ENCODE measurements at regions not wholly inside any gene's neighbourhood (a gene's known extent, or its start where the extent isn't known, plus 50 kb on each side); places are given as distances from the start of the nearest gene placed in this dataset.

GRCh38 chr5:69042915-69043654 lies 50.7 kb upstream of the SLC30A5 start (continued):
- TF ChIP-seq ARID2 (CRISPR knock-in tag; IDR thresholded peaks at IDR 0.05; ENCODE audit: borderline replicate concordance), result no peak
- no peak for TF ChIP-seq NFAT5 (CRISPR knock-in tag; IDR thresholded peaks at IDR 0.05)
- no peak for TF ChIP-seq LBX2 (CRISPR knock-in tag; IDR thresholded peaks at IDR 0.05; ENCODE audit: borderline replicate concordance)
- no peak for TF ChIP-seq ZNF280B (CRISPR knock-in tag; IDR thresholded peaks at IDR 0.05; ENCODE audit: borderline replicate concordance)
- TF ChIP-seq ZEB1 (IDR thresholded peaks at IDR 0.05; ENCODE audit: insufficient replicate concordance, low read depth), result no peak
- TF ChIP-seq PATZ1 (CRISPR knock-in tag; IDR thresholded peaks at IDR 0.05), result no peak
- no peak for TF ChIP-seq RERE (CRISPR knock-in tag; IDR thresholded peaks at IDR 0.05; ENCODE audit: low read depth)
- TF ChIP-seq GFI1 (CRISPR knock-in tag; IDR thresholded peaks at IDR 0.05; ENCODE audit: borderline replicate concordance), result no peak
- no peak for TF ChIP-seq IRF2 (CRISPR knock-in tag; IDR thresholded peaks at IDR 0.05)

All from HepG2 (cell line).